Astrocyte (in vitro differentiated cells and primary cell): ENCODE measurements at regions not wholly inside any gene's neighbourhood (a gene's known extent, or its start where the extent isn't known, plus 50 kb on each side); places are given as distances from the start of the nearest gene placed in this dataset.
A peak's percentile ranks its signal among the peaks of the same experiment; 100 is the strongest.

Experiments used
- DNase-seq: peaks from one replicate; pipeline ENCODE4 v3.0.0-alpha.2; 2010; ENCODE audit warnings: low read depth
- FAIRE-seq: peaks from 2 replicates; lab custom pipeline; 2011; peaks lifted over from hg19 to GRCh38; lab: Jason Lieb, UNC
- H2AFZ ChIP-seq: 2 replicates; pipeline ENCODE4 v1.6.0; 2012; ENCODE audit warnings: low read depth, low read length, inconsistent platforms
- H3K27ac ChIP-seq: 2 replicates; pipeline ENCODE4 v1.5.1; 2011; ENCODE audit warnings: low read depth, low read length, inconsistent platforms
- H3K27me3 ChIP-seq: 2 replicates; pipeline ENCODE4 v1.6.0; 2011; ENCODE audit warnings: low read length, inconsistent platforms; ENCODE audit not compliant: insufficient read depth
- H3K36me3 ChIP-seq: 2 replicates; pipeline ENCODE4 v1.5.1; 2011; ENCODE audit warnings: low read length, inconsistent platforms; ENCODE audit not compliant: insufficient read depth
- H3K4me1 ChIP-seq: 2 replicates; pipeline ENCODE4 v1.5.1; 2011; ENCODE audit warnings: low read length, inconsistent platforms; ENCODE audit not compliant: insufficient read depth
- H3K4me2 ChIP-seq: 2 replicates; pipeline ENCODE4 v1.6.0; 2012; ENCODE audit warnings: low read length, inconsistent platforms
- H3K4me3 ChIP-seq: 2 replicates; pipeline ENCODE4 v1.5.1; 2011; ENCODE audit warnings: low read depth, mild to moderate bottlenecking, low read length, inconsistent platforms; ENCODE audit not compliant: insufficient read depth
- H3K79me2 ChIP-seq: 2 replicates; pipeline ENCODE4 v1.6.0; 2012; ENCODE audit warnings: mild to moderate bottlenecking, low read length, inconsistent platforms; ENCODE audit not compliant: insufficient read depth
- H3K9ac ChIP-seq: 2 replicates; pipeline ENCODE4 v1.6.0; 2012; ENCODE audit warnings: mild to moderate bottlenecking, low read length, inconsistent platforms
- H3K9me3 ChIP-seq: 2 replicates; pipeline ENCODE4 v1.5.1; 2012; ENCODE audit warnings: low read depth, mild to moderate bottlenecking, low read length, inconsistent platforms; ENCODE audit not compliant: insufficient read depth
- H4K20me1 ChIP-seq: 2 replicates; pipeline ENCODE4 v1.6.0; 2012; ENCODE audit warnings: low read length, inconsistent platforms; ENCODE audit not compliant: insufficient read depth
- H3K27ac Mint-ChIP-seq: one replicate; pipeline ENCODE4 v1.8.0; 2021; ENCODE audit warnings: mild to moderate bottlenecking, mixed read lengths; ENCODE audit not compliant: unreplicated experiment
- H3K27me3 Mint-ChIP-seq: one replicate; pipeline ENCODE4 v1.8.0; 2021; ENCODE audit warnings: low read depth, mixed read lengths; ENCODE audit not compliant: unreplicated experiment
- H3K36me3 Mint-ChIP-seq: one replicate; pipeline ENCODE4 v1.8.0; 2021; ENCODE audit warnings: low read depth, mixed read lengths; ENCODE audit not compliant: unreplicated experiment
- H3K4me1 Mint-ChIP-seq: one replicate; pipeline ENCODE4 v1.8.0; 2021; ENCODE audit warnings: low read depth, mixed read lengths; ENCODE audit not compliant: unreplicated experiment
- H3K4me3 Mint-ChIP-seq: one replicate; pipeline ENCODE4 v1.8.0; 2021; ENCODE audit warnings: mild to moderate bottlenecking, moderate library complexity, mixed read lengths; ENCODE audit not compliant: unreplicated experiment
- H3K9me3 Mint-ChIP-seq: one replicate; pipeline ENCODE4 v1.8.0; 2021; ENCODE audit warnings: mild to moderate bottlenecking, mixed read lengths; ENCODE audit not compliant: unreplicated experiment
- EZH2 ChIP-seq: IDR thresholded peaks from 2 replicates; pipeline ENCODE4 v1.6.1; 2012; ENCODE audit warnings: mild to moderate bottlenecking, low read length, inconsistent platforms; ENCODE audit not compliant: insufficient read depth
- TF ChIP-seq, protein P1 (sequence below): IDR thresholded peaks from 2 replicates; pipeline ENCODE4 v1.5.1; 2011; ENCODE audit warnings: low read depth, mild to moderate bottlenecking, inconsistent platforms, low read length, moderate library complexity; ENCODE audit not compliant: insufficient read depth

DNA sequence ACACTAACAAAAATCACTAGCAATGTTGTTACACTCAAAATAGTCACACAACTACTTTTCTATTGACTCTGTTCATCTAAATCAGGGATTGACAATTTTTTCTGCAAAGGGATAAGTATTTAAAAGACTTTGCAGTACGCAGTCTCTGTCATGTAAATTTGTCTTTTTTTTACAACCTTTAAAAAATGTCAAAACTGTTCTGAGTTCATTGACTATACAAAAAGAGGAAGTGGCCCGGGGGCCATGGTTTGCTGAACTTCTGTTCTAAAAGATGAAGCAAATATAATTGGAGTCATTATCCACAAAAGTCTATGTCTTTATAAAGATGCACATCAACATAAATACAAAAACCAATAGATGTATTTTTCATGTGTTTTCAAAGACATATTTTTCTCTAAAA is 1310.3 kb downstream of the RPA4 start:
- no peak overlapping the region for H3K27ac Mint-ChIP-seq
- H3K27me3 Mint-ChIP-seq, result no peaks in the 10 kb centered on the region
- H3K4me3 ChIP-seq, result no peak overlapping the region
- H2AFZ ChIP-seq, result no peak overlapping the region
- H3K4me1 Mint-ChIP-seq, result no peaks in the 10 kb centered on the region
- H3K9me3 Mint-ChIP-seq, result no peaks in the 10 kb centered on the region
- no peaks in the 10 kb centered on the region for H3K4me1 ChIP-seq
- H3K9ac ChIP-seq, result no peak overlapping the region
- no peak for TF ChIP-seq EZH2
- TF ChIP-seq, protein P1, sequence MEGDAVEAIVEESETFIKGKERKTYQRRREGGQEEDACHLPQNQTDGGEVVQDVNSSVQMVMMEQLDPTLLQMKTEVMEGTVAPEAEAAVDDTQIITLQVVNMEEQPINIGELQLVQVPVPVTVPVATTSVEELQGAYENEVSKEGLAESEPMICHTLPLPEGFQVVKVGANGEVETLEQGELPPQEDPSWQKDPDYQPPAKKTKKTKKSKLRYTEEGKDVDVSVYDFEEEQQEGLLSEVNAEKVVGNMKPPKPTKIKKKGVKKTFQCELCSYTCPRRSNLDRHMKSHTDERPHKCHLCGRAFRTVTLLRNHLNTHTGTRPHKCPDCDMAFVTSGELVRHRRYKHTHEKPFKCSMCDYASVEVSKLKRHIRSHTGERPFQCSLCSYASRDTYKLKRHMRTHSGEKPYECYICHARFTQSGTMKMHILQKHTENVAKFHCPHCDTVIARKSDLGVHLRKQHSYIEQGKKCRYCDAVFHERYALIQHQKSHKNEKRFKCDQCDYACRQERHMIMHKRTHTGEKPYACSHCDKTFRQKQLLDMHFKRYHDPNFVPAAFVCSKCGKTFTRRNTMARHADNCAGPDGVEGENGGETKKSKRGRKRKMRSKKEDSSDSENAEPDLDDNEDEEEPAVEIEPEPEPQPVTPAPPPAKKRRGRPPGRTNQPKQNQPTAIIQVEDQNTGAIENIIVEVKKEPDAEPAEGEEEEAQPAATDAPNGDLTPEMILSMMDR, result no peak
- H4K20me1 ChIP-seq, result no peaks in the 10 kb centered on the region
- no peaks in the 10 kb centered on the region for H3K27me3 ChIP-seq
- no peaks in the 10 kb centered on the region for H3K36me3 Mint-ChIP-seq
- no peaks in the 10 kb centered on the region for H3K79me2 ChIP-seq
- FAIRE-seq, result no peak
- H3K36me3 ChIP-seq, result no peaks in the 10 kb centered on the region
- H3K4me2 ChIP-seq, result no peak overlapping the region
- H3K9me3 ChIP-seq, result no peaks in the 10 kb centered on the region
- no peak for DNase-seq
- no peak overlapping the region for H3K4me3 Mint-ChIP-seq
- H3K27ac ChIP-seq, result no peak overlapping the region

DNA sequence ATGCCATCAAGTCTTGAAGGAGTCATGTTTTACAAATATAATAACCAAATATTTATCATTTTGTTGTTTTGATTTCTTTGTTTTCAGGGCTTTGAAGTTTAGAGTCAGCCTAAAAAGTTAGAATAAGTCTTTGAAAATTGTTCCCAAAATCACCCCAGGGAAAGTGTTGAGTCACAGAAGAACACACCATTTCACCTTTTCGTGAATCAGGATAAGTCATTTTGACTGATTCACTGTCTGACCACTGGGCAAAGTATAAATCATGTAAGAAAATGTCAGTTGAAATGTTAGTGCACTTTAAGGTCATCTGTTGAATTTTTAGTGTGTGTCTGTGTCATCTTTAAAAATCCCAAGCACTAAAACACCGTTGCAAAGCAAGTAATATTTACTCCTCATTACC is 1320.1 kb downstream of the RPA4 start:
- H2AFZ ChIP-seq, result no peak overlapping the region
- no peak overlapping the region for H3K27ac ChIP-seq
- H3K9ac ChIP-seq, result no peak overlapping the region
- H3K9me3 ChIP-seq, result no peaks in the 10 kb centered on the region
- H3K4me3 ChIP-seq, result no peak overlapping the region
- H3K27me3 Mint-ChIP-seq, result no peaks in the 10 kb centered on the region
- H3K4me1 Mint-ChIP-seq, result peaks cover 4% of the 10 kb centered on the region
- H3K79me2 ChIP-seq, result no peaks in the 10 kb centered on the region
- H3K36me3 Mint-ChIP-seq, result no peaks in the 10 kb centered on the region
- DNase-seq (peak; percentile 3), FAIRE-seq (peak; percentile 99)
- H3K4me1 ChIP-seq, result no peaks in the 10 kb centered on the region
- H3K27ac Mint-ChIP-seq, result no peak overlapping the region
- no peaks in the 10 kb centered on the region for H3K27me3 ChIP-seq
- H3K9me3 Mint-ChIP-seq, result no peaks in the 10 kb centered on the region
- no peak for TF ChIP-seq EZH2
- TF ChIP-seq, protein P1, result no peak
- peak overlapping the region; percentile 36 for H3K4me2 ChIP-seq
- H3K4me3 Mint-ChIP-seq, result no peak overlapping the region
- no peaks in the 10 kb centered on the region for H4K20me1 ChIP-seq
- no peaks in the 10 kb centered on the region for H3K36me3 ChIP-seq

DNA sequence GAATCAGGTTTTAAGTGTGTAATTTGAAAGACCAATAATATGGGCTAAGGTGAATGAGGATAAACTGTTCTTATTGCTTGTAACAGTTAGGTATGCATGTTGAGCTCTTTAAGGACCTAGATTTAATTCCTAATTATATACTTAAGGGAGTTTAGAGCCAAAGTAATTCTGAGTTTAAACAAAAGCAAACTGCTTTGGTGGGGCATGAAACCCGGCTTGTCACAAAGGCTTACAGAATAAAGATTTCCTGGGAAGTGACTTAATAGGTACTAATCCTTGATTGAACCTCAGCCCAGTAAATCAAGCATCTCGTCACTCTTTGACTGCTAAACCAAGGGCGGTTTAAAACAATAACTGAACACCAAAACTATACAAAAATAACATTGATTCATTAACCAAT is 1324.2 kb downstream of the RPA4 start:
- Histone ChIP-seq H3K27ac (no peak overlapping the region), H3K9me3 (no peaks in the 10 kb centered on the region), H3K79me2 (no peaks in the 10 kb centered on the region), H3K4me1 (no peaks in the 10 kb centered on the region), H3K9ac (no peak overlapping the region), H3K4me2 (no peak overlapping the region), H2AFZ (no peak overlapping the region), H3K36me3 (no peaks in the 10 kb centered on the region), H3K4me3 (no peak overlapping the region), H4K20me1 (no peaks in the 10 kb centered on the region), H3K27me3 (no peaks in the 10 kb centered on the region)
- DNase-seq (no peak), FAIRE-seq (no peak)
- TF ChIP-seq, protein P1, result no peak
- no peak for TF ChIP-seq EZH2
- Mint-ChIP-seq H3K36me3 (no peaks in the 10 kb centered on the region), H3K27ac (no peak overlapping the region), H3K27me3 (no peaks in the 10 kb centered on the region), H3K9me3 (no peaks in the 10 kb centered on the region), H3K4me1 (peaks cover 4% of the 10 kb centered on the region), H3K4me3 (no peak overlapping the region)
